MM.1S (cell line): ENCODE measurements at regions not wholly inside any gene's neighbourhood (a gene's known extent, or its start where the extent isn't known, plus 50 kb on each side); places are given as distances from the start of the nearest gene placed in this dataset.

Experiments used
- DNase-seq: peaks from one replicate; pipeline ENCODE4 v3.0.0-alpha.2; 2015
- H2AFZ ChIP-seq: fragments of 300-600 bp; sonication (generic); 2 replicates; pipeline ENCODE4 v1.6.0; 2016; ENCODE audit warnings: antibody characterized with exemption, low read length
- H3F3A ChIP-seq: fragments of 300-600 bp; sonication (generic); 2 replicates; pipeline ENCODE4 v1.6.1; 2016; ENCODE audit warnings: mild to moderate bottlenecking, antibody characterized with exemption, low read length, moderate library complexity, mixed read lengths; ENCODE audit not compliant: insufficient read depth
- H3K27ac ChIP-seq: fragments of 300-600 bp; sonication (generic); 2 replicates; pipeline ENCODE4 v1.5.1; 2016; ENCODE audit warnings: mild to moderate bottlenecking, low read length
- H3K27me3 ChIP-seq: fragments of 300-600 bp; sonication (generic); replicated peaks from 2 replicates; pipeline ENCODE4 v1.6.0; 2016; ENCODE audit warnings: low read length; ENCODE audit not compliant: insufficient read depth
- H3K36me3 ChIP-seq: fragments of 300-600 bp; sonication (generic); replicated peaks from 2 replicates; pipeline ENCODE4 v1.6.1; 2016; ENCODE audit warnings: mild to moderate bottlenecking, low read length, mixed read lengths; ENCODE audit not compliant: insufficient read depth
- H3K4me1 ChIP-seq: fragments of 300-600 bp; sonication (generic); 2 replicates; pipeline ENCODE4 v1.6.1; 2016; ENCODE audit warnings: low read length, mixed read lengths
- H3K4me2 ChIP-seq: fragments of 300-600 bp; sonication (generic); 2 replicates; pipeline ENCODE4 v1.6.0; 2016; ENCODE audit warnings: low read depth, low read length
- H3K4me3 ChIP-seq: fragments of 300-600 bp; sonication (generic); 2 replicates; pipeline ENCODE4 v1.5.1; 2016; ENCODE audit warnings: low read length, mixed read lengths
- H3K79me2 ChIP-seq: fragments of 300-600 bp; sonication (generic); 2 replicates; pipeline ENCODE4 v1.6.1; 2016; ENCODE audit warnings: mixed run types, low read length, mixed read lengths
- H3K9ac ChIP-seq: fragments of 300-600 bp; sonication (generic); 2 replicates; pipeline ENCODE4 v1.6.1; 2016; ENCODE audit warnings: low read length, mixed read lengths
- H3K9me2 ChIP-seq: fragments of 300-600 bp; sonication (generic); replicated peaks from 2 replicates; pipeline ENCODE4 v1.6.1; 2016; ENCODE audit warnings: mild to moderate bottlenecking, low read length, mixed read lengths; ENCODE audit not compliant: insufficient read depth
- H3K9me3 ChIP-seq: fragments of 300-600 bp; sonication (generic); replicated peaks from 2 replicates; pipeline ENCODE4 v1.6.1; 2016; ENCODE audit warnings: mild to moderate bottlenecking, low read length, mixed read lengths; ENCODE audit not compliant: insufficient read depth
- H4K20me1 ChIP-seq: fragments of 300-600 bp; sonication (generic); 2 replicates; pipeline ENCODE4 v1.6.1; 2016; ENCODE audit warnings: mild to moderate bottlenecking, low read length, moderate library complexity, mixed read lengths; ENCODE audit not compliant: insufficient read depth
- EZH2 ChIP-seq: fragments of 300-600 bp; sonication (generic); optimal IDR thresholded peaks from 2 replicates; pipeline ENCODE3; 2017; ENCODE audit warnings: low read depth, mild to moderate bottlenecking, antibody characterized with exemption, low read length, mixed read lengths
- EZH2phosphoT487 ChIP-seq: fragments of 300-600 bp; sonication (generic); IDR thresholded peaks from 2 replicates; pipeline ENCODE4 v1.6.1; 2018; ENCODE audit warnings: antibody characterized with exemption, low read length
- TF ChIP-seq, protein P1 (sequence below): fragments of 300-600 bp; sonication (generic); IDR thresholded peaks from 2 replicates; pipeline ENCODE4 v1.5.1; 2016; ENCODE audit warnings: antibody characterized with exemption, low read length, mixed read lengths

DNA sequence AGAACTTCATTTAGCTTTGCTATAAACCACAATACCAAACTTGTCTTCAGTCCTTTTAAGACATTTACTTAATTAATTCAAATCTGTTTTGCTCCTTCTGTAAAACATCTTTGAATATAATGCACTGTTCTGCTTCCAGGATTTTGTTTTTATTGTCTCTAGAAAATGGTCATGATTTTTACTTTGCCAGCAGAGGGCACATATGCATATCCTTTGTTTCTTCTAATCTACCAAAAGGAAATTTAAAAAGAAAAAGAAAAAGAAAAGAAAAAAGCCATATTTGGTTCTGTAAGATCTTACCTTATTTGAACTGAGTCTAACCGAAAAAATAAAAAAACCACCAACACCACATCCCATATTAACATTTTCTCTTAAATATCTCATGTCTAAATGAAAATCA, 101.9 kb upstream of the CCSER1 start:
- Histone ChIP-seq H3K4me1 (no peaks in the 10 kb centered on the region), H3K9me3 (no peaks in the 10 kb centered on the region), H3K79me2 (no peaks in the 10 kb centered on the region), H3K9ac (no peak overlapping the region), H3K36me3 (no peaks in the 10 kb centered on the region), H3K4me2 (no peak overlapping the region), H3K9me2 (no peaks in the 10 kb centered on the region), H2AFZ (no peak overlapping the region), H3F3A (no peaks in the 10 kb centered on the region), H3K27ac (no peak overlapping the region), H4K20me1 (no peaks in the 10 kb centered on the region), H3K4me3 (no peak overlapping the region), H3K27me3 (no peaks in the 10 kb centered on the region)
- TF ChIP-seq EZH2, result no peak
- TF ChIP-seq, protein P1, sequence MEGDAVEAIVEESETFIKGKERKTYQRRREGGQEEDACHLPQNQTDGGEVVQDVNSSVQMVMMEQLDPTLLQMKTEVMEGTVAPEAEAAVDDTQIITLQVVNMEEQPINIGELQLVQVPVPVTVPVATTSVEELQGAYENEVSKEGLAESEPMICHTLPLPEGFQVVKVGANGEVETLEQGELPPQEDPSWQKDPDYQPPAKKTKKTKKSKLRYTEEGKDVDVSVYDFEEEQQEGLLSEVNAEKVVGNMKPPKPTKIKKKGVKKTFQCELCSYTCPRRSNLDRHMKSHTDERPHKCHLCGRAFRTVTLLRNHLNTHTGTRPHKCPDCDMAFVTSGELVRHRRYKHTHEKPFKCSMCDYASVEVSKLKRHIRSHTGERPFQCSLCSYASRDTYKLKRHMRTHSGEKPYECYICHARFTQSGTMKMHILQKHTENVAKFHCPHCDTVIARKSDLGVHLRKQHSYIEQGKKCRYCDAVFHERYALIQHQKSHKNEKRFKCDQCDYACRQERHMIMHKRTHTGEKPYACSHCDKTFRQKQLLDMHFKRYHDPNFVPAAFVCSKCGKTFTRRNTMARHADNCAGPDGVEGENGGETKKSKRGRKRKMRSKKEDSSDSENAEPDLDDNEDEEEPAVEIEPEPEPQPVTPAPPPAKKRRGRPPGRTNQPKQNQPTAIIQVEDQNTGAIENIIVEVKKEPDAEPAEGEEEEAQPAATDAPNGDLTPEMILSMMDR, result peak; percentile 36
- no peak for DNase-seq

- Histone ChIP-seq H3F3A (no peaks in the 10 kb centered on the region), H3K27ac (no peak overlapping the region), H4K20me1 (no peaks in the 10 kb centered on the region), H3K27me3 (no peaks in the 10 kb centered on the region), H3K4me2 (no peak overlapping the region), H3K4me1 (no peaks in the 10 kb centered on the region), H3K36me3 (no peaks in the 10 kb centered on the region), H2AFZ (no peak overlapping the region), H3K9me3 (no peaks in the 10 kb centered on the region), H3K4me3 (no peak overlapping the region), H3K9ac (no peak overlapping the region), H3K9me2 (no peaks in the 10 kb centered on the region), H3K79me2 (no peaks in the 10 kb centered on the region)
- TF ChIP-seq EZH2phosphoT487 (no peak), EZH2 (no peak)
- TF ChIP-seq, protein P1, result no peak
- DNase-seq, result peak; percentile 11
Measured at GRCh38 chr4:90027565-90027964, 99.6 kb upstream of the CCSER1 start.

DNA sequence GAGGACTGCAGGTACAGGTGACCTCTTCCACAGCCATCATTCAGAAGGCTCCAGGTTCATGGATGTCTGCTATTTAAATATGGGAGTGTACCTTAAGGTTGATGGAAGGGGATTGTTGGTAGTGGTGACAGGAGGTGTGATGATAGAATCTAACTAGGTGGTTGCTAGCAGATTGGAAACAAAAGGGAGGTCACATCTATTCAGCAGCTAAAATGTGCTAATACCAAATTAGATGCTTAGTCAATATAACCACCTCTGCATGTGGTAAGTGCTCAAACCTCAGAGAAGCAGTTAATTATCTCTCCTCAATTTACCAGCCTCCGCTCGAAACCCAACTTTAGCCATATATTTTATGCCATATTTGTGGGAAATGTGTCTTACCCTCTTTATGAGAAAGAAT, 98.7 kb upstream of the CCSER1 start:
- Histone ChIP-seq H3K9ac (no peak overlapping the region), H2AFZ (no peak overlapping the region), H3K4me2 (no peak overlapping the region), H3K4me1 (no peaks in the 10 kb centered on the region), H3K36me3 (no peaks in the 10 kb centered on the region), H4K20me1 (no peaks in the 10 kb centered on the region), H3K9me3 (no peaks in the 10 kb centered on the region), H3K27me3 (no peaks in the 10 kb centered on the region), H3K79me2 (no peaks in the 10 kb centered on the region), H3K9me2 (no peaks in the 10 kb centered on the region), H3F3A (no peaks in the 10 kb centered on the region), H3K27ac (no peak overlapping the region), H3K4me3 (no peak overlapping the region)
- DNase-seq, result no peak
- TF ChIP-seq EZH2 (no peak), EZH2phosphoT487 (no peak)
- TF ChIP-seq, protein P1, result no peak
